Endothelial cell of umbilical vein (primary cell): ENCODE measurements at regions not wholly inside any gene's neighbourhood (a gene's known extent, or its start where the extent isn't known, plus 50 kb on each side); places are given as distances from the start of the nearest gene placed in this dataset.

ENCODE experiments used
- BruUV-seq: library from RNA; stranded (reverse); fragments of 400-500 nt; replicated peaks from 2 replicates; lab custom pipeline; 2021; lab: Mats Ljungman, UMichigan
- CTCF ChIA-PET: fragments of 300-600, 350-600 bp; sonication (Branson Sonifier 250); formaldehyde crosslinking; loops from one replicate; lab custom pipeline; 2021; ENCODE audit warnings: antibody characterized with exemption, inconsistent platforms; lab: Charles Lee
- POLR2A ChIA-PET: fragments of 300-600, 350-600 bp; sonication (Branson Sonifier 250); formaldehyde crosslinking; loops from one replicate; lab custom pipeline; 2021; ENCODE audit warnings: antibody characterized with exemption, inconsistent platforms; lab: Charles Lee
- DNase-seq: peaks from one replicate; pipeline ENCODE4 v3.0.0-alpha.2; 2011; ENCODE audit warnings: low read depth, low spot score
- FAIRE-seq: peaks from 2 replicates; lab custom pipeline; 2011; peaks lifted over from hg19 to GRCh38; lab: Jason Lieb, UNC
- H2AFZ ChIP-seq: 2 replicates; pipeline ENCODE4 v1.6.0; 2012; ENCODE audit warnings: low read depth, low read length, control low read depth, inconsistent platforms
- H3K27ac ChIP-seq: 2 replicates; pipeline ENCODE4 v1.5.1; 2011; ENCODE audit warnings: low read depth, mild to moderate bottlenecking, control low read depth, low read length, moderate library complexity; ENCODE audit not compliant: insufficient read depth
- H3K27me3 ChIP-seq, 2 experiments: 2 replicates each; pipeline versions ENCODE4 v1.6.0 to v1.6.1; 2011; ENCODE audit warnings: low read length in 2 of 2, mixed read lengths in 1 of 2; ENCODE audit not compliant: control insufficient read depth in 2 of 2, insufficient read depth in 2 of 2
- H3K36me3 ChIP-seq, 2 experiments: 2 replicates in 1 of 2; 3 replicates in 1 of 2; pipeline ENCODE4 v1.5.1; 2011; ENCODE audit warnings: low read length in 2 of 2, mild to moderate bottlenecking in 1 of 2, moderate library complexity in 1 of 2; ENCODE audit not compliant: control insufficient read depth in 2 of 2, insufficient read depth in 2 of 2; ENCODE audit errors: extremely low read depth in 1 of 2
- H3K4me1 ChIP-seq: 3 replicates; pipeline ENCODE4 v1.5.1; 2011; ENCODE audit warnings: mild to moderate bottlenecking, low read length; ENCODE audit not compliant: control insufficient read depth, insufficient read depth; ENCODE audit errors: extremely low read depth
- H3K4me2 ChIP-seq: 2 replicates; pipeline ENCODE4 v1.6.1; 2011; ENCODE audit warnings: low read length, control low read depth, mixed read lengths; ENCODE audit not compliant: insufficient read depth
- H3K4me3 ChIP-seq, 3 experiments: fragments of 200-600 bp in 1 of 3; sonication (generic), shearing (Covaris generic) in 1 of 3; replicated peaks in 1 of 3; 2 replicates each; pipeline ENCODE4 v1.5.1; 2011 to 2016; ENCODE audit warnings: control low read depth in 3 of 3, low read length in 3 of 3, mild to moderate bottlenecking in 2 of 3, inconsistent platforms in 1 of 3, low read depth in 1 of 3, moderate library complexity in 1 of 3; ENCODE audit not compliant: insufficient read depth in 1 of 3
- H3K79me2 ChIP-seq: 2 replicates; pipeline ENCODE4 v1.6.0; 2012; ENCODE audit warnings: low read length, inconsistent platforms; ENCODE audit not compliant: control insufficient read depth, insufficient read depth
- H3K9ac ChIP-seq: replicated peaks from 2 replicates; pipeline ENCODE3; 2011; ENCODE audit warnings: low read length, control low read depth; ENCODE audit not compliant: insufficient read depth; ENCODE audit errors: extremely low read depth
- H3K9me1 ChIP-seq: replicated peaks from 3 replicates; pipeline ENCODE4 v1.6.0; 2011; ENCODE audit warnings: mild to moderate bottlenecking, low read length; ENCODE audit not compliant: control insufficient read depth, insufficient read depth; ENCODE audit errors: extremely low read depth
- H3K9me3 ChIP-seq: replicated peaks from 2 replicates; pipeline ENCODE4 v1.5.1; 2012; ENCODE audit warnings: low read length, inconsistent platforms; ENCODE audit not compliant: control insufficient read depth, insufficient read depth
- H4K20me1 ChIP-seq: replicated peaks from 2 replicates; pipeline ENCODE3; 2011; ENCODE audit warnings: mild to moderate bottlenecking, low read length; ENCODE audit not compliant: control insufficient read depth, insufficient read depth; ENCODE audit errors: extremely low read depth
- EZH2 ChIP-seq: IDR thresholded peaks from 2 replicates; pipeline ENCODE4 v1.6.1; 2012; ENCODE audit warnings: borderline replicate concordance, low read depth, mild to moderate bottlenecking, moderate library complexity, low read length, inconsistent platforms; ENCODE audit not compliant: severe bottlenecking
- FOS ChIP-seq: IDR thresholded peaks from 2 replicates; pipeline ENCODE4 v1.6.1; 2011; ENCODE audit warnings: mild to moderate bottlenecking, low read length, moderate library complexity, borderline replicate concordance; ENCODE audit not compliant: insufficient read depth
- GATA2 ChIP-seq: IDR thresholded peaks from 2 replicates; pipeline ENCODE4 v1.7.0; 2011; ENCODE audit warnings: low read depth, mild to moderate bottlenecking, moderate library complexity, mixed read lengths, low read length; ENCODE audit not compliant: insufficient read length, insufficient read depth
- JUN ChIP-seq: IDR thresholded peaks from 2 replicates; pipeline ENCODE4 v1.6.1; 2011; ENCODE audit warnings: borderline replicate concordance, low read depth; ENCODE audit not compliant: insufficient read length, insufficient read depth
- MAX ChIP-seq: IDR thresholded peaks from 2 replicates; pipeline ENCODE4 v1.6.1; 2011; ENCODE audit not compliant: insufficient read depth, insufficient read length
- MYC ChIP-seq: IDR thresholded peaks from one replicate; pipeline ENCODE4 v1.6.1; 2011; ENCODE audit warnings: mild to moderate bottlenecking, low read depth, low read length
- POLR2A ChIP-seq: IDR thresholded peaks from 2 replicates; pipeline ENCODE4 v1.6.1; 2012; ENCODE audit warnings: low read depth, mild to moderate bottlenecking, control low read depth, low read length
- POLR2AphosphoS5 ChIP-seq: IDR thresholded peaks from 2 replicates; pipeline ENCODE4 v1.6.1; 2012; ENCODE audit warnings: low read depth, mild to moderate bottlenecking, control low read depth, low read length, moderate library complexity; ENCODE audit not compliant: insufficient read depth
- dilution Hi-C: fragments of 300-500 bp; cut with MboI; formaldehyde crosslinking; loops from one replicate; pipeline ENCODE4 v1.15.0; 2019; ENCODE audit warnings: low sequenced_read_pairs; ENCODE audit not compliant: extremely low pct_ligation_motif_present
- intact Hi-C: fragments of 100-400 bp; cut with micrococcal nuclease; formaldehyde crosslinking; loops from one replicate; pipeline ENCODE4 v1.10.0; 2022
- TF ChIP-seq, protein P1 (sequence below), 2 donors: IDR thresholded peaks; 1 replicate in 1 of 2; 2 replicates in 1 of 2; pipeline ENCODE4 v1.5.1; 2011; ENCODE audit warnings: low read length in 2 of 2, mild to moderate bottlenecking in 2 of 2, moderate library complexity in 2 of 2, control low read depth in 1 of 2, inconsistent platforms in 1 of 2, low read depth in 1 of 2; ENCODE audit not compliant: insufficient read depth in 1 of 2; ENCODE audit errors: extremely low read depth in 1 of 2

DNA sequence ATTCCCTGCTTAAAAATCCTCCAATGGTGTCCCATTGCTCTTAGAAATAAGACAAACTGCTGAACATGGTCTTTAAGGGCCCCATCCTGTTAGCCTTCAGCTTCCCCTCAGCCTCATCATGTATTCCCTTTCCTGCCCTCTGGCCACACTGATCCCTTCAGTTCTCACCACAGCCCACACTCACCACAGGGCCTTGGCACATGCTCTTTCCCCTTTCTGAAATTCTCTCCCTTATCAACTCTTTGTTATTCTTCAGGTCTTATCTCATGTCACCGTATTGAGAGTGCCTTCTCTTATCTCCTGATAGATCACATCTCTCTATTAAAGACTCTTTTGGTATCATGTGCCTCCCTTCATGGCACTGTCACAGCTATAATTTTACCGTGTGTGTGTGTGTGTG lies 167.8 kb upstream of the MPPED2 start:
- no peak overlapping the region for H3K27ac ChIP-seq
- H3K9me3 ChIP-seq, result no peaks in the 10 kb centered on the region
- dilution Hi-C loops, result no loop called here

GRCh38 chr11:30753504-30753903 lies 167.4 kb upstream of the MPPED2 start:
- ChIA-PET POLR2A (no interaction called here), CTCF (no interaction called here)
- H3K9me1 ChIP-seq, result no peaks in the 10 kb centered on the region
- H3K27ac ChIP-seq, result no peak overlapping the region
- peaks cover 7% of the 10 kb centered on the region for H3K4me1 ChIP-seq
- dilution Hi-C loops (no loop called here), intact Hi-C loops (loop anchor here (10.0 kb wide), 1 partner anchor 429 kb away; the partner anchor contains the start of gene ARL14EP)
- TF ChIP-seq, protein P1, sequence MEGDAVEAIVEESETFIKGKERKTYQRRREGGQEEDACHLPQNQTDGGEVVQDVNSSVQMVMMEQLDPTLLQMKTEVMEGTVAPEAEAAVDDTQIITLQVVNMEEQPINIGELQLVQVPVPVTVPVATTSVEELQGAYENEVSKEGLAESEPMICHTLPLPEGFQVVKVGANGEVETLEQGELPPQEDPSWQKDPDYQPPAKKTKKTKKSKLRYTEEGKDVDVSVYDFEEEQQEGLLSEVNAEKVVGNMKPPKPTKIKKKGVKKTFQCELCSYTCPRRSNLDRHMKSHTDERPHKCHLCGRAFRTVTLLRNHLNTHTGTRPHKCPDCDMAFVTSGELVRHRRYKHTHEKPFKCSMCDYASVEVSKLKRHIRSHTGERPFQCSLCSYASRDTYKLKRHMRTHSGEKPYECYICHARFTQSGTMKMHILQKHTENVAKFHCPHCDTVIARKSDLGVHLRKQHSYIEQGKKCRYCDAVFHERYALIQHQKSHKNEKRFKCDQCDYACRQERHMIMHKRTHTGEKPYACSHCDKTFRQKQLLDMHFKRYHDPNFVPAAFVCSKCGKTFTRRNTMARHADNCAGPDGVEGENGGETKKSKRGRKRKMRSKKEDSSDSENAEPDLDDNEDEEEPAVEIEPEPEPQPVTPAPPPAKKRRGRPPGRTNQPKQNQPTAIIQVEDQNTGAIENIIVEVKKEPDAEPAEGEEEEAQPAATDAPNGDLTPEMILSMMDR (IDR thresholded peaks at IDR 0.05; ENCODE audit: extremely low read depth in 1 of 2, insufficient read depth in 1 of 2, low read depth in 1 of 2, low read length in 2 of 2), result no peak
- TF ChIP-seq MYC, result no peak
- TF ChIP-seq POLR2AphosphoS5, result no peak
- no peak for TF ChIP-seq JUN
- no peak for TF ChIP-seq MAX
- TF ChIP-seq FOS, result no peak
- no peak for TF ChIP-seq POLR2A
- TF ChIP-seq GATA2, result no peak
- TF ChIP-seq EZH2, result no peak
- no peak overlapping the region for H3K4me3 ChIP-seq
- no peak overlapping the region for H3K4me2 ChIP-seq
- no peak overlapping the region for H3K9ac ChIP-seq
- no peak for FAIRE-seq
- H3K9me3 ChIP-seq, result no peaks in the 10 kb centered on the region
- no peak overlapping the region for H2AFZ ChIP-seq
- peaks cover 0 to 4% of the 10 kb centered on the region in 2 experiments for H3K27me3 ChIP-seq
- no peak for DNase-seq
- BruUV-seq, result no TSS peak
- no peaks in the 10 kb centered on the region for H3K79me2 ChIP-seq
- no peaks in the 10 kb centered on the region for H4K20me1 ChIP-seq
- H3K36me3 ChIP-seq, result no peaks in the 10 kb centered on the region

More for the DNA sequence above, 167.8 kb upstream of the MPPED2 start:
- no peak for TF ChIP-seq MYC
- no peak for TF ChIP-seq POLR2AphosphoS5
- TF ChIP-seq EZH2, result no peak
- TF ChIP-seq GATA2, result no peak
- no peak for TF ChIP-seq FOS
- TF ChIP-seq JUN, result no peak
- no peak for TF ChIP-seq POLR2A
- Histone ChIP-seq H3K9ac (no peak overlapping the region), H4K20me1 (no peaks in the 10 kb centered on the region), H3K79me2 (no peaks in the 10 kb centered on the region), H3K4me1 (peaks cover 9% of the 10 kb centered on the region), H3K4me2 (no peak overlapping the region), H3K36me3 (no peaks in the 10 kb centered on the region), H2AFZ (no peak overlapping the region), H3K4me3 (no peak overlapping the region), H3K9me1 (no peaks in the 10 kb centered on the region), H3K27me3 (peaks cover 0 to 4% of the 10 kb centered on the region in 2 experiments)
- DNase-seq (no peak), FAIRE-seq (no peak)
- intact Hi-C loops, result loop anchor here (10.0 kb wide), 1 partner anchor 429 kb away; the partner anchor contains the start of gene ARL14EP
- CTCF ChIA-PET, result no interaction called here
- POLR2A ChIA-PET, result no interaction called here
- no TSS peak for BruUV-seq
